Brain microvascular endothelial cell (primary cell): ENCODE measurements at regions not wholly inside any gene's neighbourhood (a gene's known extent, or its start where the extent isn't known, plus 50 kb on each side); places are given as distances from the start of the nearest gene placed in this dataset.

Experiments
- DNase-seq: peaks from one replicate; pipeline ENCODE4 v3.0.0-alpha.2; 2020
- H3K27ac ChIP-seq: fragments of 250-450 bp; sonication (Bioruptor Pico); 2 replicates; pipeline ENCODE4 v1.5.1; 2020; ENCODE audit warnings: mild to moderate bottlenecking, moderate library complexity
- H3K27me3 ChIP-seq: fragments of 250-450 bp; sonication (Bioruptor Pico); replicated peaks from 2 replicates; pipeline ENCODE4 v1.5.1; 2020; ENCODE audit warnings: mild to moderate bottlenecking
- H3K36me3 ChIP-seq: fragments of 250-450 bp; sonication (Bioruptor Pico); replicated peaks from 2 replicates; pipeline ENCODE4 v1.5.1; 2020; ENCODE audit warnings: mild to moderate bottlenecking
- H3K4me3 ChIP-seq: 2 replicates; pipeline ENCODE4 v1.5.1; 2011; ENCODE audit warnings: low read depth, mild to moderate bottlenecking, control low read depth, low read length, moderate library complexity
- CTCF ChIP-seq: IDR thresholded peaks from 2 replicates; pipeline ENCODE4 v1.5.1; 2011; ENCODE audit warnings: low read depth, mild to moderate bottlenecking, moderate library complexity, low read length, control low read depth, inconsistent platforms; ENCODE audit errors: missing control alignments
- in situ Hi-C: cut with HindIII; loops from 2 replicates; pipeline ENCODE4 v1.10.0; 2017; ENCODE audit warnings: low sequenced_read_pairs, low pct_ligation_motif_present

GRCh38 chr3:180284331-180285110, 247.8 kb upstream of the PEX5L start:
- H3K36me3 ChIP-seq = no peaks in the 10 kb centered on the region
- H3K27ac ChIP-seq = no peak overlapping the region
- in situ Hi-C loops = no loop called here
- no peak for DNase-seq
- TF ChIP-seq CTCF = no peak
- no peak overlapping the region for H3K4me3 ChIP-seq
- no peaks in the 10 kb centered on the region for H3K27me3 ChIP-seq

- DNase-seq = no peak
- in situ Hi-C loops = no loop called here
- TF ChIP-seq CTCF = no peak
- Histone ChIP-seq H3K27ac (no peak overlapping the region), H3K4me3 (no peak overlapping the region), H3K27me3 (no peaks in the 10 kb centered on the region), H3K36me3 (no peaks in the 10 kb centered on the region)
These were observed 251.0 kb upstream of the PEX5L start for GRCh38 chr3:180287703-180288102.

- no peak for TF ChIP-seq CTCF
- Histone ChIP-seq H3K36me3 (no peaks in the 10 kb centered on the region), H3K27me3 (no peaks in the 10 kb centered on the region), H3K4me3 (no peak overlapping the region), H3K27ac (no peak overlapping the region)
- in situ Hi-C loops = no loop called here
- no peak for DNase-seq
These were observed 252.1 kb upstream of the PEX5L start for GRCh38 chr3:180288816-180289215.

GRCh38 chr3:180290300-180290699, 253.6 kb upstream of the PEX5L start:
- H3K4me3 ChIP-seq = no peak overlapping the region
- in situ Hi-C loops = no loop called here
- no peak for TF ChIP-seq CTCF
- no peaks in the 10 kb centered on the region for H3K36me3 ChIP-seq
- no peaks in the 10 kb centered on the region for H3K27me3 ChIP-seq
- DNase-seq = no peak
- no peak overlapping the region for H3K27ac ChIP-seq

- H3K4me3 ChIP-seq = no peak overlapping the region
- TF ChIP-seq CTCF = no peak
- H3K27me3 ChIP-seq = no peaks in the 10 kb centered on the region
- in situ Hi-C loops = no loop called here
- DNase-seq = no peak
- no peak overlapping the region for H3K27ac ChIP-seq
- no peaks in the 10 kb centered on the region for H3K36me3 ChIP-seq
These were observed 257.7 kb upstream of the PEX5L start for GRCh38 chr3:180294282-180295027.
